T-cell (primary cell): ENCODE measurements at regions not wholly inside any gene's neighbourhood (a gene's known extent, or its start where the extent isn't known, plus 50 kb on each side); places are given as distances from the start of the nearest gene placed in this dataset.

Experiments
- ATAC-seq, 4 experiments: fragments of 200-7000 bp in 3 of 4; fragments of 150-1000 bp in 1 of 4; cut with Tn5 transposase; replicated peaks in 1 of 4; 1 replicate in 3 of 4; 2 replicates in 1 of 4; pipeline ENCODE4 v1.10.0; 2021; ENCODE audit warnings: moderate library complexity in 3 of 4, mild to moderate bottlenecking in 2 of 4, moderate number of reproducible peaks in 1 of 4
- CTCF ChIA-PET, 2 donors: fragments of 300-600 bp; sonication (Branson Sonifier 250); formaldehyde crosslinking; loops; one replicate each; lab custom pipeline; 2022; ENCODE audit warnings: antibody characterized with exemption in 2 of 2; lab: Charles Lee
- POLR2A ChIA-PET, 2 donors: fragments of 300-600 bp; sonication (Branson Sonifier 250); formaldehyde crosslinking; loops; one replicate each; lab custom pipeline; 2022; ENCODE audit warnings: antibody characterized with exemption in 2 of 2; lab: Charles Lee
- DNase-seq, 35 experiments: peaks; one replicate each; pipeline versions ENCODE4 v3.0.0 to v3.0.0-alpha.2; 2013 to 2023
- H3K27ac ChIP-seq: one replicate; pipeline ENCODE4 v1.5.1; 2013; ENCODE audit warnings: low read length
- H3K27me3 ChIP-seq, 2 experiments: replicated peaks in 1 of 2; 1 replicate in 1 of 2; 2 replicates in 1 of 2; pipeline versions ENCODE4 v1.6.1 to v1.7.0; 2013; ENCODE audit warnings: low read length in 1 of 2, mixed read lengths in 1 of 2; ENCODE audit not compliant: control insufficient read depth in 2 of 2, insufficient read depth in 2 of 2; ENCODE audit errors: extremely low read depth in 1 of 2
- H3K36me3 ChIP-seq, 2 donors: 1 replicate in 1 of 2; 2 replicates in 1 of 2; pipeline versions ENCODE4 v1.6.1 to v1.7.0; 2013; ENCODE audit warnings: low read length in 1 of 2; ENCODE audit not compliant: control insufficient read depth in 2 of 2, insufficient read depth in 1 of 2; ENCODE audit errors: extremely low read depth in 1 of 2
- H3K4me1 ChIP-seq, 2 experiments: 1 replicate in 1 of 2; 2 replicates in 1 of 2; pipeline versions ENCODE4 v1.6.1 to v1.7.0; 2013; ENCODE audit warnings: low read length in 2 of 2, mixed read lengths in 1 of 2; ENCODE audit not compliant: insufficient read depth in 2 of 2, control insufficient read depth in 1 of 2; ENCODE audit errors: extremely low read depth in 1 of 2
- H3K4me3 ChIP-seq, 2 donors: 1 replicate in 1 of 2; 2 replicates in 1 of 2; pipeline versions ENCODE4 v1.5.1 to v1.7.0; 2013; ENCODE audit warnings: mild to moderate bottlenecking in 2 of 2, low read length in 1 of 2, moderate library complexity in 1 of 2; ENCODE audit not compliant: control insufficient read depth in 1 of 2; ENCODE audit errors: extremely low read depth in 1 of 2
- H3K9me3 ChIP-seq: 2 replicates; pipeline ENCODE4 v1.7.0; 2013
- H3K27ac Mint-ChIP-seq, 2 donors: one replicate each; pipeline ENCODE4 v1.8.0; 2020 to 2021; ENCODE audit warnings: mild to moderate bottlenecking in 2 of 2, mixed read lengths in 2 of 2
- H3K27me3 Mint-ChIP-seq, 2 donors: one replicate each; pipeline ENCODE4 v1.8.0; 2021 to 2022; ENCODE audit warnings: mixed read lengths in 2 of 2
- H3K36me3 Mint-ChIP-seq: one replicate; pipeline ENCODE4 v1.8.0; 2021; ENCODE audit warnings: mixed read lengths
- H3K4me1 Mint-ChIP-seq, 3 donors: one replicate each; pipeline ENCODE4 v1.8.0; 2020 to 2022; ENCODE audit warnings: mixed read lengths in 3 of 3, mild to moderate bottlenecking in 1 of 3
- H3K4me3 Mint-ChIP-seq, 3 donors: one replicate each; pipeline ENCODE4 v1.8.0; 2020 to 2022; ENCODE audit warnings: mild to moderate bottlenecking in 3 of 3, mixed read lengths in 3 of 3, moderate library complexity in 3 of 3
- H3K9me3 Mint-ChIP-seq, 3 donors: one replicate each; pipeline ENCODE4 v1.8.0; 2020 to 2022; ENCODE audit warnings: mixed read lengths in 3 of 3
- WGBS: methylation state at CpG from one replicate; pipeline ENCODE4 v1.1.5; 2013; ENCODE audit warnings: missing lambda C conversion rate; ENCODE audit not compliant: insufficient coverage; 5-methylcytosine and 5-hydroxymethylcytosine counted together

DNA sequence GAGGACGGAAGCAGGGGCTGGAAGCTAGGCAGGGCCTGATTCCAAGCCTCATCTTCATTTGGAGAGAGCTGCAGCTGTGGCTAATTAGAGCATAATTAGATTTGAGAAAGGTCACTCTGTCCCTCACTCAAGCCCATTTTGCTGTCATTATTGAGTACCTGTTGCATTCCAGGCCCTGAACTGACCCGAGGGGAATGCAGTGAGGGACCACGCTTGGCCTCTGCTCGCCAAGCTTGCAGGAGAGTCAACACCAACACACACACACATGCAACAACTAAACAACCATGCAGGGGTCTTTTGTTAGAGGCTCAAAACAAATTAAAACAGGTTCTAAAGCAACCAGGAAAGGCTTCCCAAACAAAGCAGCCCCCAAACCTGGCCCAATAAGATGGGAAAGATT, 52.7 kb upstream of the MAMLD1 start:
- no peaks in the 10 kb centered on the region for H3K36me3 Mint-ChIP-seq
- Histone ChIP-seq H3K4me1 (no peaks in the 10 kb centered on the region), H3K36me3 (no peaks in the 10 kb centered on the region), H3K27me3 (no peaks in the 10 kb centered on the region), H3K9me3 (no peaks in the 10 kb centered on the region), H3K4me3 (no peak overlapping the region), H3K27ac (no peak overlapping the region)
- no CpG with 5 or more reads among the region's 4 CpGs for WGBS
- peaks cover 0 to 11% of the 10 kb centered on the region in 2 donors for H3K27me3 Mint-ChIP-seq
- H3K27ac Mint-ChIP-seq = no peak overlapping the region
- ChIA-PET CTCF (no interaction called here), POLR2A (no interaction called here)
- no peaks in the 10 kb centered on the region for H3K9me3 Mint-ChIP-seq
- no peak overlapping the region for H3K4me3 Mint-ChIP-seq
- no peak for DNase-seq
- H3K4me1 Mint-ChIP-seq = no peaks in the 10 kb centered on the region
- no peak for ATAC-seq

GRCh38 chrX:150310881-150311280, 52.2 kb upstream of the MAMLD1 start:
- peaks cover 0 to 11% of the 10 kb centered on the region in 2 donors for H3K27me3 Mint-ChIP-seq
- Histone ChIP-seq H3K9me3 (no peaks in the 10 kb centered on the region), H3K36me3 (no peaks in the 10 kb centered on the region), H3K27me3 (no peaks in the 10 kb centered on the region), H3K4me1 (no peaks in the 10 kb centered on the region), H3K27ac (no peak overlapping the region), H3K4me3 (no peak overlapping the region)
- WGBS = no CpG with 5 or more reads among the region's 1 CpG
- no peaks in the 10 kb centered on the region for H3K36me3 Mint-ChIP-seq
- no peak for ATAC-seq
- H3K27ac Mint-ChIP-seq = no peak overlapping the region
- DNase-seq = no peak
- H3K9me3 Mint-ChIP-seq = no peaks in the 10 kb centered on the region
- no peaks in the 10 kb centered on the region for H3K4me1 Mint-ChIP-seq
- H3K4me3 Mint-ChIP-seq = no peak overlapping the region
- CTCF ChIA-PET = no interaction called here
- POLR2A ChIA-PET = no interaction called here

- Mint-ChIP-seq H3K9me3 (no peaks in the 10 kb centered on the region), H3K27me3 (peaks cover 0 to 11% of the 10 kb centered on the region in 2 donors), H3K4me3 (no peak overlapping the region), H3K27ac (no peak overlapping the region), H3K36me3 (no peaks in the 10 kb centered on the region), H3K4me1 (no peaks in the 10 kb centered on the region)
- no peaks in the 10 kb centered on the region for H3K36me3 ChIP-seq
- ATAC-seq = no peak
- H3K4me1 ChIP-seq = no peaks in the 10 kb centered on the region
- no peak overlapping the region for H3K4me3 ChIP-seq
- no peak overlapping the region for H3K27ac ChIP-seq
- DNase-seq = no peak
- ChIA-PET POLR2A (no interaction called here), CTCF (no interaction called here)
- WGBS = no CpG with 5 or more reads among the region's 3 CpGs
- no peaks in the 10 kb centered on the region for H3K27me3 ChIP-seq
- H3K9me3 ChIP-seq = no peaks in the 10 kb centered on the region
Measured at GRCh38 chrX:150312931-150313330, 50.2 kb upstream of the MAMLD1 start.
